HEK293 (cell line): ENCODE measurements at regions not wholly inside any gene's neighbourhood (a gene's known extent, or its start where the extent isn't known, plus 50 kb on each side); places are given as distances from the start of the nearest gene placed in this dataset.

ENCODE experiments used
- CTCF ChIA-PET: fragments of 350-600 bp; formaldehyde crosslinking; extraction: SDS; loops from one replicate; lab custom pipeline; 2021; ENCODE audit warnings: antibody characterized with exemption; lab: Yijun Ruan, JAX
- POLR2A ChIA-PET: fragments of 300-600 bp; formaldehyde crosslinking; extraction: SDS; loops from one replicate; lab custom pipeline; 2020; ENCODE audit warnings: antibody characterized with exemption, inconsistent platforms; lab: Yijun Ruan, JAX
- H3K27ac ChIP-seq: fragments of 200-500 bp; sonication (Bioruptor generic); 2 replicates; pipeline ENCODE4 v1.5.1; 2014; ENCODE audit warnings: low read depth, low read length, control low read depth, inconsistent platforms; ENCODE audit errors: extremely low read depth
- H3K36me3 ChIP-seq, 2 experiments: fragments of 200-500 bp in 1 of 2; sonication (Bioruptor generic) in 1 of 2; 1 replicate in 1 of 2; 2 replicates in 1 of 2; pipeline ENCODE4 v1.5.1; 2014 to 2017; ENCODE audit warnings: inconsistent platforms in 2 of 2, low read length in 2 of 2; ENCODE audit not compliant: control insufficient read depth in 2 of 2, insufficient read depth in 1 of 2
- H3K4me1 ChIP-seq: fragments of 200-500 bp; sonication (Bioruptor generic); 2 replicates; pipeline ENCODE4 v1.5.1; 2014; ENCODE audit warnings: mild to moderate bottlenecking, low read length, inconsistent platforms; ENCODE audit not compliant: control insufficient read depth, insufficient read depth
- H3K4me3 ChIP-seq: 2 replicates; pipeline ENCODE4 v1.5.1; 2011; ENCODE audit warnings: low read depth, mild to moderate bottlenecking, control low read depth, low read length, moderate library complexity
- H3K9me3 ChIP-seq: fragments of 200-500 bp; sonication (Bioruptor generic); 2 replicates; pipeline ENCODE4 v1.5.1; 2014; ENCODE audit warnings: low read depth, low read length, inconsistent platforms; ENCODE audit not compliant: control insufficient read depth, insufficient read depth
- MZF1 ChIP-seq: fragments of 450-650 bp; formaldehyde crosslinking; IDR thresholded peaks from 2 replicates; pipeline ENCODE4 v1.5.1; 2017; ENCODE audit warnings: missing biosample characterization, missing genetic modification characterization, borderline replicate concordance
- PRDM1 ChIP-seq: fragments of 450-650 bp; formaldehyde crosslinking; IDR thresholded peaks from 2 replicates; pipeline ENCODE4; 2016; ENCODE audit warnings: missing biosample characterization, missing genetic modification characterization
- SP3 ChIP-seq: fragments of 450-650 bp; formaldehyde crosslinking; IDR thresholded peaks from 2 replicates; pipeline ENCODE4 v1.5.1; 2016; ENCODE audit warnings: missing biosample characterization, missing genetic modification characterization
- WT1 ChIP-seq: fragments of 450-650 bp; formaldehyde crosslinking; IDR thresholded peaks from 2 replicates; pipeline ENCODE4 v1.5.1; 2016; ENCODE audit warnings: missing biosample characterization, missing genetic modification characterization
- ZBTB17 ChIP-seq: fragments of 450-650 bp; formaldehyde crosslinking; IDR thresholded peaks from 2 replicates; pipeline ENCODE4 v1.5.1; 2016; ENCODE audit warnings: missing biosample characterization, missing genetic modification characterization
- ZNF157 ChIP-seq: fragments of 450-650 bp; formaldehyde crosslinking; IDR thresholded peaks from 2 replicates; pipeline ENCODE4 v1.5.1; 2016; ENCODE audit warnings: missing biosample characterization, missing genetic modification characterization
- ZNF23 ChIP-seq: fragments of 450-650 bp; formaldehyde crosslinking; IDR thresholded peaks from 2 replicates; pipeline ENCODE4 v1.5.1; 2016; ENCODE audit warnings: missing biosample characterization, missing genetic modification characterization, borderline replicate concordance
- ZNF239 ChIP-seq: fragments of 450-650 bp; formaldehyde crosslinking; IDR thresholded peaks from 2 replicates; pipeline ENCODE4 v1.5.1; 2016; ENCODE audit warnings: missing biosample characterization, missing genetic modification characterization
- ZNF274 ChIP-seq, 2 experiments: fragments of 200-500 bp in 1 of 2; fragments of 450-650 bp in 1 of 2; sonication (Bioruptor generic) in 1 of 2; formaldehyde crosslinking in 1 of 2; IDR thresholded peaks; 2 replicates each; pipeline versions ENCODE4 v1.5.1 to v1.6.1; 2014 to 2016; ENCODE audit warnings: borderline replicate concordance in 1 of 2, inconsistent platforms in 1 of 2, low read length in 1 of 2, missing biosample characterization in 1 of 2, missing genetic modification characterization in 1 of 2
- ZNF354C ChIP-seq: fragments of 450-650 bp; formaldehyde crosslinking; IDR thresholded peaks from 2 replicates; pipeline ENCODE4 v1.5.1; 2016; ENCODE audit warnings: missing biosample characterization, missing genetic modification characterization, low read depth, borderline replicate concordance
- ZSCAN30 ChIP-seq: fragments of 450-650 bp; IDR thresholded peaks from 2 replicates; pipeline ENCODE4 v1.5.1; 2018; ENCODE audit warnings: missing biosample characterization, mild to moderate bottlenecking, missing genetic modification characterization, moderate library complexity
- TF ChIP-seq, protein P1 (sequence below): IDR thresholded peaks from 2 replicates; pipeline ENCODE4 v1.6.1; 2011; ENCODE audit warnings: mild to moderate bottlenecking, low read depth, low read length, borderline replicate concordance
- TF ChIP-seq, protein P2 (sequence below): fragments of 450-650 bp; formaldehyde crosslinking; IDR thresholded peaks from 2 replicates; pipeline ENCODE4 v1.5.1; 2017; ENCODE audit warnings: missing biosample characterization, missing genetic modification characterization
- TF ChIP-seq, protein P3 (sequence below): fragments of 450-650 bp; formaldehyde crosslinking; IDR thresholded peaks from 2 replicates; pipeline ENCODE4 v1.5.1; 2016; ENCODE audit warnings: missing biosample characterization, missing genetic modification characterization, borderline replicate concordance
- TF ChIP-seq, protein P4 (sequence below): fragments of 450-650 bp; formaldehyde crosslinking; IDR thresholded peaks from 2 replicates; pipeline ENCODE4; 2016; ENCODE audit warnings: missing biosample characterization, missing genetic modification characterization
- TF ChIP-seq, protein P5 (sequence below): sonication (generic); formaldehyde crosslinking; IDR thresholded peaks from 2 replicates; pipeline ENCODE4 v1.8.1; 2022; ENCODE audit warnings: mild to moderate bottlenecking, moderate library complexity, missing genetic modification reagents
- TF ChIP-seq, protein P6 (sequence below): fragments of 450-650 bp; formaldehyde crosslinking; IDR thresholded peaks from 2 replicates; pipeline ENCODE4 v1.5.1; 2017; ENCODE audit warnings: missing biosample characterization, missing genetic modification characterization

DNA sequence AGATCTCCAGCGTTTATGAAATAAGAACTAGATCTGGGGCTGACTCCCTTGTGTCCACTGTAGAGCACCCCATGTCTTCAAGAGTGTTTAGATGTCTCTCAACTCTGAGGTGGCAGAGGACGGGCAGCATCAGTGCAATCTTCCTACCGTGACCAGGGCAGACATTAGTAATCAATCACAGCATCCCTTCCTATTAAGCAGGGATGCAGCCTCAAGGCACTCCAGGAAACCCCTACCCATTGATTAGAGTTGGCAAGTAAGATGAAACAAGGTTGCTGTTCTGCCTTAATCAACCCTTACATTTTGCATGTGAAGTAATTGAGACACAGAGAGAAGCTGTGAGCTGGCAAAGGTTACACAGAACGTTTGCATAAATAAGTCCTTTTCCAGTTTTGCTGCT, 283.7 kb upstream of the ZMIZ1 start:
- Histone ChIP-seq H3K4me1 (no peaks in the 10 kb centered on the region), H3K27ac (no peak overlapping the region), H3K9me3 (no peaks in the 10 kb centered on the region), H3K4me3 (no peak overlapping the region), H3K36me3 (no peaks in the 10 kb centered on the region)
- POLR2A ChIA-PET, result no interaction called here
- TF ChIP-seq, protein P1, sequence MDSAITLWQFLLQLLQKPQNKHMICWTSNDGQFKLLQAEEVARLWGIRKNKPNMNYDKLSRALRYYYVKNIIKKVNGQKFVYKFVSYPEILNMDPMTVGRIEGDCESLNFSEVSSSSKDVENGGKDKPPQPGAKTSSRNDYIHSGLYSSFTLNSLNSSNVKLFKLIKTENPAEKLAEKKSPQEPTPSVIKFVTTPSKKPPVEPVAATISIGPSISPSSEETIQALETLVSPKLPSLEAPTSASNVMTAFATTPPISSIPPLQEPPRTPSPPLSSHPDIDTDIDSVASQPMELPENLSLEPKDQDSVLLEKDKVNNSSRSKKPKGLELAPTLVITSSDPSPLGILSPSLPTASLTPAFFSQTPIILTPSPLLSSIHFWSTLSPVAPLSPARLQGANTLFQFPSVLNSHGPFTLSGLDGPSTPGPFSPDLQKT, result no peak
- peak; percentile 78; the same call in 1 of the 2 replicates for TF ChIP-seq ZNF23 (tag by site-specific recombination)
- peak; percentile 65 for TF ChIP-seq ZBTB17 (tag by site-specific recombination)
- CTCF ChIA-PET, result interaction anchor here (0.6 kb wide), 1 partner anchor 366 kb away, joined by 3 read pairs; no protein-coding TSS in a partner anchor

DNA sequence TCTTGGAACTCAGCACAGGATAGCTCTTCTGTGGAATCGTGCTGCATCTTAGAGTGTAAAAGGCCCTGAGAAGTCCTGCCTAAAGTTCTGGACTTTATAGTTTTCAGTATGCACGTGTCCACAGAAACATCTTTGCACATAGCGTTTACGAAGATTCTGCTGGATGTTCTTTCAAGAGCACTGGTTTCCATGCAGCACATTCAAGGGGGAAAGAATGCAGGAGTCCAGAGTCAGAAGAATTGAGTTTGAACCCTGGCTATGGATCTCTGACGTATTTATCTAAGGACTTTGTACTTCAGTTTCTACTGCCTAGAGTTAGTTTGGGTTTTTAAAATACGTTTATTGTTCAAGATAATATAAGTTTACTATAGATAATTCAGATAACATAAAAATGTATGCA, 282.8 kb upstream of the ZMIZ1 start:
- CTCF ChIA-PET, result interaction anchor here (0.6 kb wide), 1 partner anchor 133 kb away, joined by 3 read pairs; no protein-coding TSS in a partner anchor
- Histone ChIP-seq H3K9me3 (no peaks in the 10 kb centered on the region), H3K4me1 (no peaks in the 10 kb centered on the region), H3K4me3 (no peak overlapping the region), H3K36me3 (no peaks in the 10 kb centered on the region), H3K27ac (no peak overlapping the region)
- no peak for TF ChIP-seq ZNF23 (tag by site-specific recombination)
- 0 out of 2 replicates have a peak, but pooled peaks have one; percentile 36 for TF ChIP-seq ZNF239 (tag by site-specific recombination)
- POLR2A ChIA-PET, result no interaction called here

DNA sequence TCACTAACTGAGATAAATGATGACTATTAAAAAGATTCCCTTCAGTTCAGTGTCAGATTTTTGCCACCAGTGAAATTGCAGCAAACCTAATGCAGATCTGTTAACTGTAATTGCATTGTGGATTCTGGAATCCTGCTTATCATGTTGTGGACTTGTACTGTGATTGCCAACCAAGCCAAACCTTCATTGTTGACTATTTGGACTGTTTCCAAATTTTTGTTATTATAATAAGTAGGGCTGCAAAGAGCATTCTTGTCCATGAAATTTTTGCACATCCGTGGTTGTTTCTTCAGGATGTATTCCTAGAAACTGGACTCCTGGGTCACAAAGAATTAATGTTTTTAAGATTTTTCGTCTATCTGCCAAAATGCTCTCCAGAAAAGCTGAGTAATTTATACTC, 281.6 kb upstream of the ZMIZ1 start:
- Histone ChIP-seq H3K36me3 (no peaks in the 10 kb centered on the region), H3K9me3 (no peaks in the 10 kb centered on the region), H3K4me1 (no peaks in the 10 kb centered on the region), H3K4me3 (no peak overlapping the region), H3K27ac (no peak overlapping the region)
- ChIA-PET POLR2A (no interaction called here), CTCF (interaction anchor here (0.6 kb wide), 1 partner anchor 15 kb away, joined by 3 read pairs; no protein-coding TSS in a partner anchor)
- TF ChIP-seq, protein P2, sequence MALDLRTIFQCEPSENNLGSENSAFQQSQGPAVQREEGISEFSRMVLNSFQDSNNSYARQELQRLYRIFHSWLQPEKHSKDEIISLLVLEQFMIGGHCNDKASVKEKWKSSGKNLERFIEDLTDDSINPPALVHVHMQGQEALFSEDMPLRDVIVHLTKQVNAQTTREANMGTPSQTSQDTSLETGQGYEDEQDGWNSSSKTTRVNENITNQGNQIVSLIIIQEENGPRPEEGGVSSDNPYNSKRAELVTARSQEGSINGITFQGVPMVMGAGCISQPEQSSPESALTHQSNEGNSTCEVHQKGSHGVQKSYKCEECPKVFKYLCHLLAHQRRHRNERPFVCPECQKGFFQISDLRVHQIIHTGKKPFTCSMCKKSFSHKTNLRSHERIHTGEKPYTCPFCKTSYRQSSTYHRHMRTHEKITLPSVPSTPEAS, result no peak
- TF ChIP-seq, protein P3, sequence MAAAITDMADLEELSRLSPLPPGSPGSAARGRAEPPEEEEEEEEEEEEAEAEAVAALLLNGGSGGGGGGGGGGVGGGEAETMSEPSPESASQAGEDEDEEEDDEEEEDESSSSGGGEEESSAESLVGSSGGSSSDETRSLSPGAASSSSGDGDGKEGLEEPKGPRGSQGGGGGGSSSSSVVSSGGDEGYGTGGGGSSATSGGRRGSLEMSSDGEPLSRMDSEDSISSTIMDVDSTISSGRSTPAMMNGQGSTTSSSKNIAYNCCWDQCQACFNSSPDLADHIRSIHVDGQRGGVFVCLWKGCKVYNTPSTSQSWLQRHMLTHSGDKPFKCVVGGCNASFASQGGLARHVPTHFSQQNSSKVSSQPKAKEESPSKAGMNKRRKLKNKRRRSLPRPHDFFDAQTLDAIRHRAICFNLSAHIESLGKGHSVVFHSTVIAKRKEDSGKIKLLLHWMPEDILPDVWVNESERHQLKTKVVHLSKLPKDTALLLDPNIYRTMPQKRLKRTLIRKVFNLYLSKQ (tag by site-specific recombination), result no peak
- TF ChIP-seq ZNF274 (IDR thresholded peaks at IDR 0.05; ENCODE audit: low read length), result no peak
- no peak for TF ChIP-seq ZNF274 (tag by site-specific recombination; IDR thresholded peaks at IDR 0.05; ENCODE audit: borderline replicate concordance)
- TF ChIP-seq SP3, result no peak
- TF ChIP-seq WT1 (tag by site-specific recombination), result no peak

DNA sequence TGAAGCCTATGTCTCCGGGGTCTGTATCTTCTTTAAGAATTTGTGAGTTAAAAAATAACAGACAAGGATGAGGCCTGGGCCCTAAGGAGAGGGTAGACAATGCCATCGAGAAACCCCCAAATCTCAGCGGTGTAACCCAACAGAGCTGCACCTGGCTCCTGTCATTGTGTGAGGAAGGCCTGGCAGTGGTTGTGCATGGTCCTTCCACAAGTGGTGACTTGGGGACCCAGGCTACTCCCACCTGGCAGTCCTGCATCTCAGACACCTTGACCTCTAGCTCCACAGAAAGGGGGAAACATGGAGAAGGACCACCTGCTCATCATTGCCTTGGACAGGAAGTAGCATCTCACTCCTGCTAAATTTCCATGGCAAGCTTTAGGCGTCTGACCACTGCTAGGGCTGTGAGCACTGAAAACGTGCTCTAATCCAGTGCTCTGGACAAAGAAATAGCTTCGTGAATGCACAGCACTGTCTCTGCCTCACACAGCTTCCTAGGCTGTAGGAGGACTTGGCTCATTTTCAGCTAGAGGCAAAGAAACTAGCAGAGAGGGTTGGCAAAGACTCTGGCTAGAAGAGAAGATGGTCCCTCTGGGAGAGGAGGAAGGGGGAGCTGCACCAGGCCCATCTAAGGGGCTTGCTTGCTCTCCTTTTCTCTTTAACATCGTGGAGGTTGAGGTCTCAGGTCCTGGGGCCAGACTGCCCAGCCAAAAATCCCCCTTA, 273.9 kb upstream of the ZMIZ1 start:
- ChIA-PET POLR2A (interaction anchor here (0.8 kb wide), 1 partner anchor 16 kb away, joined by 3 read pairs; no protein-coding TSS in a partner anchor), CTCF (interaction anchor here (0.6 kb wide), 1 partner anchor 241 kb away, joined by 3 read pairs; no protein-coding TSS in a partner anchor)
- TF ChIP-seq, protein P4, sequence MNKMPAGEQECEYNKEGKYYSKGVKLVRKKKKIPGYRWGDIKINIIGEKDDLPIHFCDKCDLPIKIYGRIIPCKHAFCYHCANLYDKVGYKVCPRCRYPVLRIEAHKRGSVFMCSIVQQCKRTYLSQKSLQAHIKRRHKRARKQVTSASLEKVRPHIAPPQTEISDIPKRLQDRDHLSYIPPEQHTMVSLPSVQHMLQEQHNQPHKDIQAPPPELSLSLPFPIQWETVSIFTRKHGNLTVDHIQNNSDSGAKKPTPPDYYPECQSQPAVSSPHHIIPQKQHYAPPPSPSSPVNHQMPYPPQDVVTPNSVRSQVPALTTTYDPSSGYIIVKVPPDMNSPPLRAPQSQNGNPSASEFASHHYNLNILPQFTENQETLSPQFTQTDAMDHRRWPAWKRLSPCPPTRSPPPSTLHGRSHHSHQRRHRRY (tag by site-specific recombination), result no peak
- TF ChIP-seq, protein P5, sequence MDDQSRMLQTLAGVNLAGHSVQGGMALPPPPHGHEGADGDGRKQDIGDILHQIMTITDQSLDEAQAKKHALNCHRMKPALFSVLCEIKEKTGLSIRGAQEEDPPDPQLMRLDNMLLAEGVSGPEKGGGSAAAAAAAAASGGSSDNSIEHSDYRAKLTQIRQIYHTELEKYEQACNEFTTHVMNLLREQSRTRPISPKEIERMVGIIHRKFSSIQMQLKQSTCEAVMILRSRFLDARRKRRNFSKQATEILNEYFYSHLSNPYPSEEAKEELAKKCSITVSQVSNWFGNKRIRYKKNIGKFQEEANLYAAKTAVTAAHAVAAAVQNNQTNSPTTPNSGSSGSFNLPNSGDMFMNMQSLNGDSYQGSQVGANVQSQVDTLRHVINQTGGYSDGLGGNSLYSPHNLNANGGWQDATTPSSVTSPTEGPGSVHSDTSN (CRISPR knock-in tag), result no peak
- TF ChIP-seq, protein P6, sequence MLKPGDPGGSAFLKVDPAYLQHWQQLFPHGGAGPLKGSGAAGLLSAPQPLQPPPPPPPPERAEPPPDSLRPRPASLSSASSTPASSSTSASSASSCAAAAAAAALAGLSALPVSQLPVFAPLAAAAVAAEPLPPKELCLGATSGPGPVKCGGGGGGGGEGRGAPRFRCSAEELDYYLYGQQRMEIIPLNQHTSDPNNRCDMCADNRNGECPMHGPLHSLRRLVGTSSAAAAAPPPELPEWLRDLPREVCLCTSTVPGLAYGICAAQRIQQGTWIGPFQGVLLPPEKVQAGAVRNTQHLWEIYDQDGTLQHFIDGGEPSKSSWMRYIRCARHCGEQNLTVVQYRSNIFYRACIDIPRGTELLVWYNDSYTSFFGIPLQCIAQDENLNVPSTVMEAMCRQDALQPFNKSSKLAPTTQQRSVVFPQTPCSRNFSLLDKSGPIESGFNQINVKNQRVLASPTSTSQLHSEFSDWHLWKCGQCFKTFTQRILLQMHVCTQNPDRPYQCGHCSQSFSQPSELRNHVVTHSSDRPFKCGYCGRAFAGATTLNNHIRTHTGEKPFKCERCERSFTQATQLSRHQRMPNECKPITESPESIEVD (tag by site-specific recombination), result no peak
- TF ChIP-seq ZNF157 (tag by site-specific recombination) (no peak), ZSCAN30 (tag by site-specific recombination) (no peak), PRDM1 (no peak), MZF1 (tag by site-specific recombination) (no peak), ZNF354C (tag by site-specific recombination) (no peak)

More for the DNA sequence above, 273.9 kb upstream of the ZMIZ1 start:
- H3K9me3 ChIP-seq, result no peaks in the 10 kb centered on the region
- H3K27ac ChIP-seq, result no peak overlapping the region
- H3K4me1 ChIP-seq, result no peaks in the 10 kb centered on the region
- no peaks in the 10 kb centered on the region for H3K36me3 ChIP-seq
- H3K4me3 ChIP-seq, result no peak overlapping the region
